ENCODE measurements at regions not wholly inside any gene's neighbourhood (a gene's known extent, or its start where the extent isn't known, plus 50 kb on each side); places are given as distances from the start of the nearest gene placed in this dataset.

GRCh38 chr9:32698706-32699277 lies 63.3 kb upstream of the TAF1L start:
- in situ Hi-C loops (cut with HindIII; ENCODE audit: low sequenced_read_pairs), result no loop called here

GRCh38 chr9:32701321-32702022 lies 66.0 kb upstream of the TAF1L start:
- in situ Hi-C loops (cut with HindIII; ENCODE audit: low sequenced_read_pairs), result no loop called here

- in situ Hi-C loops (cut with HindIII; ENCODE audit: low sequenced_read_pairs), result no loop called here
Measured at GRCh38 chr9:32703635-32704034, 68.2 kb upstream of the TAF1L start.

- in situ Hi-C loops (cut with HindIII; ENCODE audit: low sequenced_read_pairs), result no loop called here
Measured at GRCh38 chr9:32704343-32704742, 68.9 kb upstream of the TAF1L start.

GRCh38 chr9:32705059-32705458 lies 69.6 kb upstream of the TAF1L start:
- in situ Hi-C loops (cut with HindIII; ENCODE audit: low sequenced_read_pairs), result no loop called here

- in situ Hi-C loops (cut with HindIII; ENCODE audit: low sequenced_read_pairs), result no loop called here
Measured at GRCh38 chr9:32706004-32706724, 70.7 kb upstream of the TAF1L start.

- in situ Hi-C loops (cut with HindIII; ENCODE audit: low sequenced_read_pairs), result no loop called here
Measured at GRCh38 chr9:32706725-32707100, 71.2 kb upstream of the TAF1L start.

GRCh38 chr9:32707326-32707725 lies 71.9 kb upstream of the TAF1L start:
- in situ Hi-C loops (cut with HindIII; ENCODE audit: low sequenced_read_pairs), result no loop called here

GRCh38 chr9:32708480-32709150 lies 73.1 kb upstream of the TAF1L start:
- in situ Hi-C loops (cut with HindIII; ENCODE audit: low sequenced_read_pairs), result no loop called here

- in situ Hi-C loops (cut with HindIII; ENCODE audit: low sequenced_read_pairs), result no loop called here
Measured at GRCh38 chr9:32709871-32710270, 73.5 kb upstream of the TMEM215 start.

- in situ Hi-C loops (cut with HindIII; ENCODE audit: low sequenced_read_pairs), result no loop called here
Measured at GRCh38 chr9:32716425-32716824, 66.9 kb upstream of the TMEM215 start.

GRCh38 chr9:32716955-32717543 lies 66.3 kb upstream of the TMEM215 start:
- in situ Hi-C loops (cut with HindIII; ENCODE audit: low sequenced_read_pairs), result no loop called here

GRCh38 chr9:32722704-32723103 lies 60.6 kb upstream of the TMEM215 start:
- in situ Hi-C loops (cut with HindIII; ENCODE audit: low sequenced_read_pairs), result loop anchor here (5.0 kb wide), 1 partner anchor 60 kb away; no protein-coding TSS in a partner anchor

- in situ Hi-C loops (cut with HindIII; ENCODE audit: low sequenced_read_pairs), result loop anchor here (5.0 kb wide), 1 partner anchor 62 kb away; no protein-coding TSS in a partner anchor
Measured at GRCh38 chr9:32723789-32724325, 59.5 kb upstream of the TMEM215 start.

- in situ Hi-C loops (cut with HindIII; ENCODE audit: low sequenced_read_pairs), result no loop called here
Measured at GRCh38 chr9:32725066-32725860, 58.1 kb upstream of the TMEM215 start.

- in situ Hi-C loops (cut with HindIII; ENCODE audit: low sequenced_read_pairs), result no loop called here
Measured at GRCh38 chr9:32728181-32728580, 55.2 kb upstream of the TMEM215 start.

All from DLD1 (cell line).